ENCODE measurements at regions not wholly inside any gene's neighbourhood (a gene's known extent, or its start where the extent isn't known, plus 50 kb on each side); places are given as distances from the start of the nearest gene placed in this dataset.
"Not testable (repeated sequence)": the region's sequence is repeated elsewhere in the genome, so short reads cannot be mapped to it uniquely, and the experiment has no call there.

DNA sequence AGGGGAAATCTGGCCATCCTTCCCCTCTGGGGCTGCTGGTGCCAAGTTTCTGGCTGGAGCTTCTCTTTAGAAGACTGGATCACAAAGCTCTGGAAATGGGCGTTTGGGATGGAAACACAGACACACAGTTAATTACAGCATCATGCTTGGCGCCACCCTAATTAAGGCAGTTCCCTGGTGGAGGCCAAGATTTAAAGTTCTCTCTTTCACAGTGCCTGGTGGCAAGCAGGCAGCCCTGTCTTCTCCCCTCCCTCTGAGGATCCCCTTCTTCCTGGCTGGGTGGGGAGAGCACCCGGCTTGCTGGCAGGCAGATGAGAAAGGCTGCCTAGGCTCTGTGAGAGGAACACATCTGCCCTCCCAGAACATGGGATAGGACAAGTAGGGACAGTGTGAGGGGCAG, 59.0 kb upstream of the NKD1 start:
- Histone ChIP-seq H3K9ac (ENCODE audit: low read length in 3 of 3) (no peak overlapping the region), H3K27ac (ENCODE audit: low read depth in 2 of 2, low read length in 2 of 2) (no peak overlapping the region), H3K4me3 (ENCODE audit: low read length in 3 of 3) (no peak overlapping the region), H3K27me3 (ENCODE audit: control insufficient read depth, insufficient read depth, low read length) (no peaks in the 10 kb centered on the region), H3K9me3 (ENCODE audit: control insufficient read depth in 2 of 3, insufficient read depth in 1 of 3, low read length in 3 of 3) (peaks cover 0 to 4% (median 0%) of the 10 kb centered on the region in 3 donors), H3K4me1 (ENCODE audit: control insufficient read depth in 2 of 3, insufficient read depth in 2 of 3, low read depth in 1 of 3, low read length in 3 of 3) (no peaks in the 10 kb centered on the region), H3K36me3 (ENCODE audit: control insufficient read depth in 2 of 3, insufficient read depth in 3 of 3, low read length in 3 of 3) (no peaks in the 10 kb centered on the region)
- FAIRE-seq (no peak), DNase-seq (no peak)
- intact Hi-C loops (cut with DNase I) = no loop called here
- TF ChIP-seq CTCF (IDR thresholded peaks at IDR 0.05; ENCODE audit: borderline replicate concordance, extremely low read depth, insufficient read depth) = no peak

- H3K9me3 ChIP-seq (ENCODE audit: control insufficient read depth in 2 of 3, insufficient read depth in 1 of 3, low read length in 3 of 3) = peaks cover 0 to 4% (median 0%) of the 10 kb centered on the region in 3 donors
- DNase-seq = no peak
- no peak overlapping the region for H3K27ac ChIP-seq (ENCODE audit: low read depth in 2 of 2, low read length in 2 of 2)
- H3K4me3 ChIP-seq (ENCODE audit: low read length in 3 of 3) = no peak overlapping the region
- H3K27me3 ChIP-seq (ENCODE audit: control insufficient read depth, insufficient read depth, low read length) = no peaks in the 10 kb centered on the region
- no peak for FAIRE-seq
- H3K36me3 ChIP-seq (ENCODE audit: control insufficient read depth in 2 of 3, insufficient read depth in 3 of 3, low read length in 3 of 3) = no peaks in the 10 kb centered on the region
- TF ChIP-seq CTCF (IDR thresholded peaks at IDR 0.05; ENCODE audit: borderline replicate concordance, extremely low read depth, insufficient read depth) = no peak
- intact Hi-C loops (cut with DNase I) = no loop called here
- no peaks in the 10 kb centered on the region for H3K4me1 ChIP-seq (ENCODE audit: control insufficient read depth in 2 of 3, insufficient read depth in 2 of 3, low read depth in 1 of 3, low read length in 3 of 3)
- no peak overlapping the region for H3K9ac ChIP-seq (ENCODE audit: low read length in 3 of 3)
These were observed 60.7 kb upstream of the NKD1 start for GRCh38 chr16:50487528-50487927.

DNA sequence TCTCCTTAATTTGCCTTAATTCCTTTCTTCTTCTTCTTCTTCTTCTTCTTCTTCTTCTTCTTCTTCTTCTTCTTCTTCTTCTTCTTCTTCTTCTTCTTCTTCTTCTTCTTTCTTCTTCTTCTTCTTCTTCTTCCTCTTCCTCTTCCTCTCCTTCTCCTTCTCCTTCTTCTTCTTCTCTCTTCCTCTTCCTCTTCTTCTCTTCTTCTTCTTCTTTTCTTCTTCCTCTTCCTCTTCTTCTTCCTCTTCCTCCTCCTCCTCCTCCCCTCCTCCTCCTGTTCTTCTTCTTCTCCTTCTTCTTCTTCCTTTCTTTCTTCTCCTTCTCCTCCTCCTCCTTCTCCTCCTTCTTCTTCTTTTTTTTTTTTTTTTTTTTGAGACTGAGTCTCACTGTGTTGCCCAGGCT, 62.0 kb upstream of the NKD1 start:
- DNase-seq; H3K4me3 ChIP-seq (ENCODE audit: low read length in 3 of 3); H3K9ac ChIP-seq (ENCODE audit: low read length in 3 of 3); H3K9me3 ChIP-seq (ENCODE audit: control insufficient read depth in 2 of 3, insufficient read depth in 1 of 3, low read length in 3 of 3); H3K27ac ChIP-seq (ENCODE audit: low read depth in 2 of 2, low read length in 2 of 2); intact Hi-C loops (cut with DNase I); H3K4me1 ChIP-seq (ENCODE audit: control insufficient read depth in 2 of 3, insufficient read depth in 2 of 3, low read depth in 1 of 3, low read length in 3 of 3); H3K27me3 ChIP-seq (ENCODE audit: control insufficient read depth, insufficient read depth, low read length); FAIRE-seq; H3K36me3 ChIP-seq (ENCODE audit: control insufficient read depth in 2 of 3, insufficient read depth in 3 of 3, low read length in 3 of 3): not testable (repeated sequence)

DNA sequence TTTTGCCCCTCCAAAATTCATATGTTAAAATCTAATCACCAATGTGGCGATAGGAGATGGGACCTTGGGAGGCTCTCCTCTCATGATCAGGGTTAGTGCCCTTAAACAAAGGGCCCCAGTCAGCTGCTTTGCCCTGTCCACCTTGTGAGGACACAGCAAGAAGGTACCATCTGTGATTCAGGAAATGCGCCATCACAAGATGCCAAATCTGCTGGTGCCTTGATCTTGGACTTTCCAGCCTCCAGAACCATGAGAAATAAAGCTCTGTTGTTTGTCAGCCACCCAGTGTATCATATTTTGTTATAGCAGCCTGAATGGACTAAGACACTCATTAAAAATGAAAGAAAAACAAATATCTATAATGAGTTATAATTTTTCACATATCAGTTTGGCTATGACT, 63.0 kb upstream of the NKD1 start:
- H3K4me1 ChIP-seq (ENCODE audit: control insufficient read depth in 2 of 3, insufficient read depth in 2 of 3, low read depth in 1 of 3, low read length in 3 of 3) = no peaks in the 10 kb centered on the region
- no peak for TF ChIP-seq CTCF (IDR thresholded peaks at IDR 0.05; ENCODE audit: borderline replicate concordance, extremely low read depth, insufficient read depth)
- H3K27me3 ChIP-seq (ENCODE audit: control insufficient read depth, insufficient read depth, low read length) = no peaks in the 10 kb centered on the region
- no peak for FAIRE-seq
- intact Hi-C loops (cut with DNase I) = no loop called here
- H3K27ac ChIP-seq (ENCODE audit: low read depth in 2 of 2, low read length in 2 of 2) = no peak overlapping the region
- no peak overlapping the region for H3K9ac ChIP-seq (ENCODE audit: low read length in 3 of 3)
- H3K36me3 ChIP-seq (ENCODE audit: control insufficient read depth in 2 of 3, insufficient read depth in 3 of 3, low read length in 3 of 3) = no peaks in the 10 kb centered on the region
- no peak for DNase-seq
- no peak overlapping the region for H3K4me3 ChIP-seq (ENCODE audit: low read length in 3 of 3)
- H3K9me3 ChIP-seq (ENCODE audit: control insufficient read depth in 2 of 3, insufficient read depth in 1 of 3, low read length in 3 of 3) = peaks cover 0 to 4% (median 0%) of the 10 kb centered on the region in 3 donors
